Panc1 (cell line): ENCODE measurements at regions not wholly inside any gene's neighbourhood (a gene's known extent, or its start where the extent isn't known, plus 50 kb on each side); places are given as distances from the start of the nearest gene placed in this dataset.

Experiments
- ATAC-seq: fragments of 200-7000 bp; cut with Tn5 transposase; 2 replicates; pipeline ENCODE4 v1.9.1; 2020; ENCODE audit warnings: mild to moderate bottlenecking, moderate library complexity
- BruUV-seq: library from RNA; stranded (reverse); fragments of 400-500 nt; replicated peaks from 2 replicates; lab custom pipeline; 2021; lab: Mats Ljungman, UMichigan
- CTCF ChIA-PET: fragments of 300-600 bp; sonication (Branson Sonifier 250); formaldehyde crosslinking; loops from one replicate; lab custom pipeline; 2022; ENCODE audit warnings: antibody characterized with exemption; lab: Charles Lee
- POLR2A ChIA-PET: fragments of 300-600 bp; sonication (Branson Sonifier 250); formaldehyde crosslinking; loops from one replicate; lab custom pipeline; 2022; ENCODE audit warnings: antibody characterized with exemption; lab: Charles Lee
- DNase-seq: peaks from one replicate; pipeline ENCODE4 v3.0.0-alpha.2; 2010; ENCODE audit warnings: low read depth, low spot score
- H3K27ac ChIP-seq: 2 replicates; pipeline ENCODE4 v1.5.1; 2011; ENCODE audit warnings: mild to moderate bottlenecking, low read length, inconsistent platforms
- H3K27me3 ChIP-seq: fragments of 200-500 bp; sonication (Bioruptor generic); 2 replicates; pipeline ENCODE4 v1.6.0; 2014; ENCODE audit warnings: low read length, inconsistent platforms; ENCODE audit not compliant: control insufficient read depth, insufficient read depth
- H3K36me3 ChIP-seq: fragments of 200-500 bp; sonication (Bioruptor generic); 2 replicates; pipeline ENCODE4 v1.5.1; 2014; ENCODE audit warnings: inconsistent platforms, mild to moderate bottlenecking, low read length, moderate library complexity; ENCODE audit not compliant: control insufficient read depth, insufficient read depth
- H3K4me1 ChIP-seq: 2 replicates; pipeline ENCODE4 v1.5.1; 2011; ENCODE audit warnings: inconsistent platforms, mild to moderate bottlenecking, low read length, moderate library complexity; ENCODE audit not compliant: control insufficient read depth, insufficient read depth
- H3K4me3 ChIP-seq, 2 experiments: 2 replicates each; pipeline ENCODE4 v1.5.1; 2011 to 2012; ENCODE audit warnings: low read depth in 2 of 2, low read length in 2 of 2, mild to moderate bottlenecking in 2 of 2, inconsistent platforms in 1 of 2, moderate library complexity in 1 of 2
- H3K9me3 ChIP-seq: fragments of 200-500 bp; sonication (Bioruptor generic); 2 replicates; pipeline ENCODE4 v1.5.1; 2014; ENCODE audit warnings: low read depth, mild to moderate bottlenecking, inconsistent platforms, low read length, moderate library complexity; ENCODE audit not compliant: control insufficient read depth, insufficient read depth
- CTCF ChIP-seq: fragments of 450-650 bp; IDR thresholded peaks from 2 replicates; pipeline ENCODE4 v1.5.1; 2017; ENCODE audit warnings: mild to moderate bottlenecking
- POLR2AphosphoS5 ChIP-seq: IDR thresholded peaks from 2 replicates; pipeline ENCODE4 v1.6.1; 2012; ENCODE audit warnings: mild to moderate bottlenecking, low read depth, low read length, moderate library complexity
- SIN3A ChIP-seq: IDR thresholded peaks from 2 replicates; pipeline ENCODE4 v1.6.1; 2012; ENCODE audit warnings: low read depth, mild to moderate bottlenecking, low read length, moderate library complexity, borderline replicate concordance; ENCODE audit not compliant: insufficient read depth
- TCF7L2 ChIP-seq: IDR thresholded peaks from 2 replicates; pipeline ENCODE4 v1.6.1; 2011; ENCODE audit warnings: mild to moderate bottlenecking, low read depth, low read length, inconsistent platforms
- in situ Hi-C: cut with HindIII; loops from 2 replicates; pipeline ENCODE4 v1.10.0; 2016; ENCODE audit warnings: low sequenced_read_pairs, low pct_unique_long_range_greater_than_20kb
- intact Hi-C: fragments of 100-400 bp; cut with micrococcal nuclease; formaldehyde crosslinking; loops from one replicate; pipeline ENCODE4 v1.10.0; 2022; ENCODE audit not compliant: unreplicated experiment
- TF ChIP-seq, protein P1 (sequence below), 2 experiments: IDR thresholded peaks; 2 replicates each; pipeline ENCODE4 v1.6.1; 2011 to 2012; ENCODE audit warnings: low read depth in 2 of 2, control low read depth in 1 of 2, low read length in 1 of 2, mild to moderate bottlenecking in 1 of 2, moderate library complexity in 1 of 2; ENCODE audit not compliant: insufficient read depth in 1 of 2

DNA sequence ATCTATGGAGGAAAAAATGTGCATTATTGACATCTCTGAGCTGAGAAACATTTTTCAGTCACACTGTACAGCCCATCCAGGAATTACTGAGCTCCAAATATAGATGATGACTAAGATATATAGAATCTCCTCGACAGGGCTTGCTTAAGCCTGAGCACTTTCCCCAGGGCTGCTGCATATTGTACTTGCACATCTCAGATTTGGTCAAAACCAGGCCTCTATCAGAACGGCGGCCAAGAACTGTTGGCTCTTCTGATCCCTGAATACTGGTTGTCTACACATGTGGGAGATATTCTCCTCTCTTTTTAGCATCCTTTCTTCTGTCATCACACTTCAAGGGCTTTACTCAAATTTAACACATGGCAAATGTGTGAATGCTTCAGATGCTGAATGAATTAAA is 201.5 kb upstream of the SLC35G4 start:
- no peak overlapping the region for H3K27ac ChIP-seq
- H3K27me3 ChIP-seq, result no peaks in the 10 kb centered on the region
- in situ Hi-C loops, result no loop called here
- H3K36me3 ChIP-seq, result no peaks in the 10 kb centered on the region
- BruUV-seq, result no TSS peak
- TF ChIP-seq, protein P1, sequence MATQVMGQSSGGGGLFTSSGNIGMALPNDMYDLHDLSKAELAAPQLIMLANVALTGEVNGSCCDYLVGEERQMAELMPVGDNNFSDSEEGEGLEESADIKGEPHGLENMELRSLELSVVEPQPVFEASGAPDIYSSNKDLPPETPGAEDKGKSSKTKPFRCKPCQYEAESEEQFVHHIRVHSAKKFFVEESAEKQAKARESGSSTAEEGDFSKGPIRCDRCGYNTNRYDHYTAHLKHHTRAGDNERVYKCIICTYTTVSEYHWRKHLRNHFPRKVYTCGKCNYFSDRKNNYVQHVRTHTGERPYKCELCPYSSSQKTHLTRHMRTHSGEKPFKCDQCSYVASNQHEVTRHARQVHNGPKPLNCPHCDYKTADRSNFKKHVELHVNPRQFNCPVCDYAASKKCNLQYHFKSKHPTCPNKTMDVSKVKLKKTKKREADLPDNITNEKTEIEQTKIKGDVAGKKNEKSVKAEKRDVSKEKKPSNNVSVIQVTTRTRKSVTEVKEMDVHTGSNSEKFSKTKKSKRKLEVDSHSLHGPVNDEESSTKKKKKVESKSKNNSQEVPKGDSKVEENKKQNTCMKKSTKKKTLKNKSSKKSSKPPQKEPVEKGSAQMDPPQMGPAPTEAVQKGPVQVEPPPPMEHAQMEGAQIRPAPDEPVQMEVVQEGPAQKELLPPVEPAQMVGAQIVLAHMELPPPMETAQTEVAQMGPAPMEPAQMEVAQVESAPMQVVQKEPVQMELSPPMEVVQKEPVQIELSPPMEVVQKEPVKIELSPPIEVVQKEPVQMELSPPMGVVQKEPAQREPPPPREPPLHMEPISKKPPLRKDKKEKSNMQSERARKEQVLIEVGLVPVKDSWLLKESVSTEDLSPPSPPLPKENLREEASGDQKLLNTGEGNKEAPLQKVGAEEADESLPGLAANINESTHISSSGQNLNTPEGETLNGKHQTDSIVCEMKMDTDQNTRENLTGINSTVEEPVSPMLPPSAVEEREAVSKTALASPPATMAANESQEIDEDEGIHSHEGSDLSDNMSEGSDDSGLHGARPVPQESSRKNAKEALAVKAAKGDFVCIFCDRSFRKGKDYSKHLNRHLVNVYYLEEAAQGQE (IDR thresholded peaks at IDR 0.05; ENCODE audit: insufficient read depth in 1 of 2, low read depth in 2 of 2, low read length in 1 of 2), result no peak
- TF ChIP-seq TCF7L2 (no peak), CTCF (no peak), POLR2AphosphoS5 (no peak), SIN3A (no peak)
- intact Hi-C loops, result no loop called here
- H3K4me1 ChIP-seq, result no peaks in the 10 kb centered on the region
- H3K9me3 ChIP-seq, result no peaks in the 10 kb centered on the region
- DNase-seq (no peak), ATAC-seq (no peak)
- POLR2A ChIA-PET, result no interaction called here
- H3K4me3 ChIP-seq, result no peak overlapping the region
- CTCF ChIA-PET, result interaction anchor here (1.0 kb wide), 1 partner anchor 105 kb away, joined by 3 read pairs; no protein-coding TSS in a partner anchor

GRCh38 chr18:11405804-11406203 is 203.6 kb upstream of the SLC35G4 start:
- in situ Hi-C loops, result no loop called here
- H3K4me3 ChIP-seq, result no peak overlapping the region
- no peak overlapping the region for H3K27ac ChIP-seq
- H3K36me3 ChIP-seq, result no peaks in the 10 kb centered on the region
- no peaks in the 10 kb centered on the region for H3K4me1 ChIP-seq
- TF ChIP-seq, protein P1 (IDR thresholded peaks at IDR 0.05; ENCODE audit: insufficient read depth in 1 of 2, low read depth in 2 of 2, low read length in 1 of 2), result no peak
- no peak for TF ChIP-seq POLR2AphosphoS5
- TF ChIP-seq TCF7L2, result no peak
- TF ChIP-seq CTCF, result no peak
- no peak for TF ChIP-seq SIN3A
- intact Hi-C loops, result no loop called here
- BruUV-seq, result no TSS peak
- ChIA-PET CTCF (no interaction called here), POLR2A (no interaction called here)
- DNase-seq (no peak), ATAC-seq (no peak)
- no peaks in the 10 kb centered on the region for H3K9me3 ChIP-seq
- H3K27me3 ChIP-seq, result no peaks in the 10 kb centered on the region
